ENCODE measurements at regions not wholly inside any gene's neighbourhood (a gene's known extent, or its start where the extent isn't known, plus 50 kb on each side); places are given as distances from the start of the nearest gene placed in this dataset.

- TF ChIP-seq HDAC6 (IDR thresholded peaks at IDR 0.05; ENCODE audit: low read depth, low read length), result no peak
- TF ChIP-seq ZNF398 (CRISPR knock-in tag; IDR thresholded peaks at IDR 0.05), result no peak
- TF ChIP-seq TAF1 (IDR thresholded peaks at IDR 0.05; ENCODE audit: control insufficient read depth, extremely low read depth, insufficient read depth, low read length, severe bottlenecking), result no peak
- TF ChIP-seq EZH2 (IDR thresholded peaks at IDR 0.05; ENCODE audit: borderline replicate concordance, low read depth, low read length), result no peak
- TF ChIP-seq ZNF764 (CRISPR knock-in tag; IDR thresholded peaks at IDR 0.05; ENCODE audit: low read depth), result no peak
- no peak for TF ChIP-seq SP2 (IDR thresholded peaks at IDR 0.05; ENCODE audit: extremely low read depth, low read depth, low read length, poor library complexity, severe bottlenecking)
- TF ChIP-seq THAP12 (CRISPR knock-in tag; IDR thresholded peaks at IDR 0.05), result no peak
- no peak for TF ChIP-seq BMI1 (IDR thresholded peaks at IDR 0.05; ENCODE audit: low read length)
- no peak for TF ChIP-seq SREBF2 (CRISPR knock-in tag; IDR thresholded peaks at IDR 0.05)
- no peak for TF ChIP-seq E2F1 (CRISPR knock-in tag; IDR thresholded peaks at IDR 0.05)
Measured at GRCh38 chr4:107473126-107473525, 246.9 kb downstream of the PAPSS1 start.

All from K562 (cell line).